Ishikawa (cell line): ENCODE measurements at regions not wholly inside any gene's neighbourhood (a gene's known extent, or its start where the extent isn't known, plus 50 kb on each side); places are given as distances from the start of the nearest gene placed in this dataset.

Experiments used
- CEBPB ChIP-seq: IDR thresholded peaks from 2 replicates; pipeline ENCODE4 v1.6.1; 2012
- CREB1 ChIP-seq: IDR thresholded peaks from 2 replicates; pipeline ENCODE4 v1.6.1; 2012; ENCODE audit warnings: low read depth
- EGR1 ChIP-seq: IDR thresholded peaks from 2 replicates; pipeline ENCODE4 v1.6.1; 2012
- EP300 ChIP-seq: IDR thresholded peaks from 2 replicates; pipeline ENCODE4 v1.6.1; 2012; ENCODE audit warnings: borderline replicate concordance
- FOXM1 ChIP-seq: IDR thresholded peaks from 2 replicates; pipeline ENCODE4 v1.6.1; 2012; ENCODE audit warnings: low read depth, borderline replicate concordance
- MAX ChIP-seq: IDR thresholded peaks from 2 replicates; pipeline ENCODE4 v1.6.1; 2012
- NFIC ChIP-seq: IDR thresholded peaks from 2 replicates; pipeline ENCODE4 v1.6.1; 2012
- RAD21 ChIP-seq: IDR thresholded peaks from 2 replicates; pipeline ENCODE4 v1.6.1; 2012; ENCODE audit warnings: low read depth
- REST ChIP-seq: IDR thresholded peaks from 2 replicates; pipeline ENCODE4 v1.6.1; 2012; ENCODE audit warnings: low read depth, mild to moderate bottlenecking
- TAF1 ChIP-seq: IDR thresholded peaks from 2 replicates; pipeline ENCODE4 v1.6.1; 2012; ENCODE audit warnings: low read depth, mild to moderate bottlenecking
- TCF12 ChIP-seq: IDR thresholded peaks from 2 replicates; pipeline ENCODE4 v1.6.1; 2012; ENCODE audit warnings: low read depth
- TEAD4 ChIP-seq: IDR thresholded peaks from 2 replicates; pipeline ENCODE4 v1.6.1; 2012
- USF1 ChIP-seq: IDR thresholded peaks from 2 replicates; pipeline ENCODE4 v1.6.1; 2012
- YY1 ChIP-seq: IDR thresholded peaks from 2 replicates; pipeline ENCODE4 v1.6.1; 2012; ENCODE audit warnings: low read depth
- ZBTB7A ChIP-seq: IDR thresholded peaks from 2 replicates; pipeline ENCODE4 v1.6.1; 2012; ENCODE audit warnings: low read depth

GRCh38 chr5:72633649-72634048 lies 126.4 kb upstream of the ZNF366 start:
- TF ChIP-seq USF1, result no peak
- TF ChIP-seq YY1, result no peak
- no peak for TF ChIP-seq EGR1
- no peak for TF ChIP-seq CEBPB
- no peak for TF ChIP-seq ZBTB7A
- TF ChIP-seq CREB1, result no peak
- TF ChIP-seq TEAD4, result no peak
- TF ChIP-seq NFIC, result no peak
- TF ChIP-seq EP300, result no peak
- no peak for TF ChIP-seq RAD21
- TF ChIP-seq TCF12, result no peak
- TF ChIP-seq FOXM1, result no peak
- no peak for TF ChIP-seq REST
- TF ChIP-seq MAX, result no peak
- TF ChIP-seq TAF1, result no peak

- TF ChIP-seq TEAD4 (no peak), TAF1 (no peak), EGR1 (no peak), ZBTB7A (no peak), YY1 (no peak), REST (no peak), RAD21 (no peak), MAX (no peak), USF1 (no peak), EP300 (no peak), CREB1 (no peak), NFIC (no peak), FOXM1 (no peak), CEBPB (no peak)
These were observed 125.8 kb upstream of the ZNF366 start for GRCh38 chr5:72633041-72633445.

- TF ChIP-seq REST (no peak), NFIC (no peak), TAF1 (no peak), CEBPB (no peak), ZBTB7A (no peak), TCF12 (no peak), TEAD4 (no peak), MAX (no peak)
These were observed 123.5 kb upstream of the ZNF366 start for GRCh38 chr5:72630721-72631120.

GRCh38 chr5:72630081-72630480 lies 122.9 kb upstream of the ZNF366 start:
- TF ChIP-seq YY1, result no peak
- no peak for TF ChIP-seq EP300
- TF ChIP-seq NFIC, result no peak
- TF ChIP-seq FOXM1, result no peak
- no peak for TF ChIP-seq CEBPB
- no peak for TF ChIP-seq TCF12
- TF ChIP-seq TEAD4, result no peak
- TF ChIP-seq REST, result no peak
- TF ChIP-seq USF1, result no peak
- TF ChIP-seq CREB1, result no peak
- no peak for TF ChIP-seq RAD21
